ENCODE measurements at regions not wholly inside any gene's neighbourhood (a gene's known extent, or its start where the extent isn't known, plus 50 kb on each side); places are given as distances from the start of the nearest gene placed in this dataset.

GRCh38 chr5:167790045-167790444 is 501.4 kb upstream of the WWC1 start:
- Mint-ChIP-seq H3K27ac (ENCODE audit: low read depth, unreplicated experiment) (no peak overlapping the region), H3K27me3 (ENCODE audit: insufficient read depth, unreplicated experiment) (no peaks in the 10 kb centered on the region), H3K4me3 (ENCODE audit: unreplicated experiment) (no peak overlapping the region), H3K9me3 (ENCODE audit: unreplicated experiment) (no peaks in the 10 kb centered on the region), H3K4me1 (ENCODE audit: insufficient read depth, unreplicated experiment) (peaks cover 7% of the 10 kb centered on the region), H3K36me3 (ENCODE audit: insufficient read depth, unreplicated experiment) (no peaks in the 10 kb centered on the region)
- TF ChIP-seq CTCF (IDR thresholded peaks at IDR 0.05; ENCODE audit: unreplicated experiment): no peak
- no TSS peak for BruUV-seq (replicated peaks)
- POLR2A ChIA-PET: interaction anchor here (1.0 kb wide), 1 partner anchor 8 kb away, joined by 4 read pairs; no protein-coding TSS in a partner anchor
- intact Hi-C loops (cut with micrococcal nuclease): no loop called here
- CTCF ChIA-PET: interaction anchor here (0.7 to 1.5 kb wide), 2 partner anchors 10 to 30 kb away, joined by 3 to 5 read pairs; no protein-coding TSS in a partner anchor
- no peak for DNase-seq (ENCODE audit: unreplicated experiment)

GRCh38 chr5:167790462-167791260 is 500.8 kb upstream of the WWC1 start:
- ChIA-PET POLR2A (interaction anchor here (1.0 kb wide), 1 partner anchor 8 kb away, joined by 4 read pairs; no protein-coding TSS in a partner anchor), CTCF (interaction anchor here (0.7 to 1.5 kb wide), 2 partner anchors 10 to 31 kb away, joined by 3 to 5 read pairs; no protein-coding TSS in a partner anchor)
- H3K36me3 Mint-ChIP-seq (ENCODE audit: insufficient read depth, unreplicated experiment): no peaks in the 10 kb centered on the region
- TF ChIP-seq CTCF (IDR thresholded peaks at IDR 0.05; ENCODE audit: unreplicated experiment): no peak
- no peak overlapping the region for H3K4me3 Mint-ChIP-seq (ENCODE audit: unreplicated experiment)
- DNase-seq (ENCODE audit: unreplicated experiment): no peak
- BruUV-seq (replicated peaks): no TSS peak
- H3K4me1 Mint-ChIP-seq (ENCODE audit: insufficient read depth, unreplicated experiment): peaks cover 7% of the 10 kb centered on the region
- no peaks in the 10 kb centered on the region for H3K9me3 Mint-ChIP-seq (ENCODE audit: unreplicated experiment)
- no peaks in the 10 kb centered on the region for H3K27me3 Mint-ChIP-seq (ENCODE audit: insufficient read depth, unreplicated experiment)
- no peak overlapping the region for H3K27ac Mint-ChIP-seq (ENCODE audit: low read depth, unreplicated experiment)
- intact Hi-C loops (cut with micrococcal nuclease): no loop called here

GRCh38 chr5:167792514-167792913 is 498.9 kb upstream of the WWC1 start:
- H3K4me3 Mint-ChIP-seq (ENCODE audit: unreplicated experiment): no peak overlapping the region
- CTCF ChIA-PET: interaction anchor here (0.6 to 1.8 kb wide), 4 partner anchors 9 to 194 kb away, joined by 3 to 4 read pairs (median 4); no protein-coding TSS in a partner anchor
- no peak overlapping the region for H3K27ac Mint-ChIP-seq (ENCODE audit: low read depth, unreplicated experiment)
- BruUV-seq (replicated peaks): no TSS peak
- no peaks in the 10 kb centered on the region for H3K27me3 Mint-ChIP-seq (ENCODE audit: insufficient read depth, unreplicated experiment)
- no peak for DNase-seq (ENCODE audit: unreplicated experiment)
- POLR2A ChIA-PET: interaction anchor here (1.4 to 1.7 kb wide), 2 partner anchors 10 to 12 kb away, joined by 4 to 7 read pairs; no protein-coding TSS in a partner anchor
- no peak for TF ChIP-seq CTCF (IDR thresholded peaks at IDR 0.05; ENCODE audit: unreplicated experiment)
- H3K36me3 Mint-ChIP-seq (ENCODE audit: insufficient read depth, unreplicated experiment): no peaks in the 10 kb centered on the region
- no peaks in the 10 kb centered on the region for H3K9me3 Mint-ChIP-seq (ENCODE audit: unreplicated experiment)
- intact Hi-C loops (cut with micrococcal nuclease): no loop called here
- no peaks in the 10 kb centered on the region for H3K4me1 Mint-ChIP-seq (ENCODE audit: insufficient read depth, unreplicated experiment)

- ChIA-PET CTCF (interaction anchor here (0.7 to 1.8 kb wide), 3 partner anchors 10 to 175 kb away, joined by 3 to 4 read pairs (median 3); no protein-coding TSS in a partner anchor), POLR2A (interaction anchor here (1.4 to 1.7 kb wide), 2 partner anchors 9 to 11 kb away, joined by 4 to 7 read pairs; no protein-coding TSS in a partner anchor)
- H3K4me1 Mint-ChIP-seq (ENCODE audit: insufficient read depth, unreplicated experiment): no peaks in the 10 kb centered on the region
- no peak overlapping the region for H3K27ac Mint-ChIP-seq (ENCODE audit: low read depth, unreplicated experiment)
- no peak overlapping the region for H3K4me3 Mint-ChIP-seq (ENCODE audit: unreplicated experiment)
- TF ChIP-seq CTCF (IDR thresholded peaks at IDR 0.05; ENCODE audit: unreplicated experiment): no peak
- no peaks in the 10 kb centered on the region for H3K27me3 Mint-ChIP-seq (ENCODE audit: insufficient read depth, unreplicated experiment)
- intact Hi-C loops (cut with micrococcal nuclease): no loop called here
- DNase-seq (ENCODE audit: unreplicated experiment): no peak
- no TSS peak for BruUV-seq (replicated peaks)
- no peaks in the 10 kb centered on the region for H3K9me3 Mint-ChIP-seq (ENCODE audit: unreplicated experiment)
- no peaks in the 10 kb centered on the region for H3K36me3 Mint-ChIP-seq (ENCODE audit: insufficient read depth, unreplicated experiment)
Measured at GRCh38 chr5:167793700-167794099, 497.7 kb upstream of the WWC1 start.

Measured in MCF 10A (cell line).